ENCODE measurements at regions not wholly inside any gene's neighbourhood (a gene's known extent, or its start where the extent isn't known, plus 50 kb on each side); places are given as distances from the start of the nearest gene placed in this dataset.

GRCh38 chr16:65624666-65625065, 502.8 kb upstream of the CDH11 start:
- Histone ChIP-seq H3K27me3 (ENCODE audit: control insufficient read depth, insufficient read depth) (no peaks in the 10 kb centered on the region), H3K4me1 (ENCODE audit: control insufficient read depth, insufficient read depth, low read length) (no peaks in the 10 kb centered on the region), H3K27ac (ENCODE audit: low read length) (no peak overlapping the region), H3K9me3 (ENCODE audit: control insufficient read depth, low read length) (no peaks in the 10 kb centered on the region), H3K4me3 (ENCODE audit: low read length) (no peak overlapping the region)
- WGBS = 64% methylated on average over 2 of the region's 2 CpGs
- ATAC-seq (no peak), DNase-seq (no peak)
- intact Hi-C loops (cut with DNase I) = no loop called here

GRCh38 chr16:65624229-65624628, 502.4 kb upstream of the CDH11 start:
- Histone ChIP-seq H3K27ac (ENCODE audit: low read length) (no peak overlapping the region), H3K4me1 (ENCODE audit: control insufficient read depth, insufficient read depth, low read length) (no peaks in the 10 kb centered on the region), H3K4me3 (ENCODE audit: low read length) (no peak overlapping the region), H3K9me3 (ENCODE audit: control insufficient read depth, low read length) (no peaks in the 10 kb centered on the region), H3K27me3 (ENCODE audit: control insufficient read depth, insufficient read depth) (no peaks in the 10 kb centered on the region)
- DNase-seq = no peak
- 80% methylated on average over 2 of the region's 2 CpGs for WGBS
- no peak for ATAC-seq
- intact Hi-C loops (cut with DNase I) = no loop called here

- 86% methylated on average over 4 of the region's 4 CpGs for WGBS
- intact Hi-C loops (cut with DNase I) = no loop called here
- Histone ChIP-seq H3K4me3 (ENCODE audit: low read length) (no peak overlapping the region), H3K9me3 (ENCODE audit: control insufficient read depth, low read length) (no peaks in the 10 kb centered on the region), H3K4me1 (ENCODE audit: control insufficient read depth, insufficient read depth, low read length) (no peaks in the 10 kb centered on the region), H3K27ac (ENCODE audit: low read length) (no peak overlapping the region), H3K27me3 (ENCODE audit: control insufficient read depth, insufficient read depth) (no peaks in the 10 kb centered on the region)
- ATAC-seq (no peak), DNase-seq (no peak)
Measured at GRCh38 chr16:65622871-65623270, 501.0 kb upstream of the CDH11 start.

- Histone ChIP-seq H3K4me1 (ENCODE audit: control insufficient read depth, insufficient read depth, low read length) (no peaks in the 10 kb centered on the region), H3K4me3 (ENCODE audit: low read length) (no peak overlapping the region), H3K27me3 (ENCODE audit: control insufficient read depth, insufficient read depth) (no peaks in the 10 kb centered on the region), H3K27ac (ENCODE audit: low read length) (no peak overlapping the region), H3K9me3 (ENCODE audit: control insufficient read depth, low read length) (no peaks in the 10 kb centered on the region)
- intact Hi-C loops (cut with DNase I) = no loop called here
- ATAC-seq (no peak), DNase-seq (no peak)
- 91% methylated on average over 5 of the region's 5 CpGs for WGBS
Measured at GRCh38 chr16:65622151-65622550, 500.3 kb upstream of the CDH11 start.

- peak in 1 of 2 donors; percentile 22 for ATAC-seq
- no peaks in the 10 kb centered on the region for H3K27me3 ChIP-seq (ENCODE audit: control insufficient read depth, insufficient read depth)
- no peak overlapping the region for H3K27ac ChIP-seq (ENCODE audit: low read length)
- H3K4me1 ChIP-seq (ENCODE audit: control insufficient read depth, insufficient read depth, low read length) = no peaks in the 10 kb centered on the region
- intact Hi-C loops (cut with DNase I) = no loop called here
- 77% methylated on average over 3 of the region's 3 CpGs for WGBS
- H3K9me3 ChIP-seq (ENCODE audit: control insufficient read depth, low read length) = no peaks in the 10 kb centered on the region
- H3K4me3 ChIP-seq (ENCODE audit: low read length) = no peak overlapping the region
- no peak for DNase-seq
Measured at GRCh38 chr16:65621640-65622039, 499.8 kb upstream of the CDH11 start.

- Histone ChIP-seq H3K4me1 (ENCODE audit: control insufficient read depth, insufficient read depth, low read length) (no peaks in the 10 kb centered on the region), H3K27ac (ENCODE audit: low read length) (no peak overlapping the region), H3K27me3 (ENCODE audit: control insufficient read depth, insufficient read depth) (no peaks in the 10 kb centered on the region), H3K9me3 (ENCODE audit: control insufficient read depth, low read length) (no peaks in the 10 kb centered on the region), H3K4me3 (ENCODE audit: low read length) (no peak overlapping the region)
- intact Hi-C loops (cut with DNase I) = no loop called here
- ATAC-seq = no peak
- no peak for DNase-seq
- WGBS = 58% methylated on average over 3 of the region's 3 CpGs
Measured at GRCh38 chr16:65619606-65620005, 497.7 kb upstream of the CDH11 start.

GRCh38 chr16:65618931-65619330, 497.1 kb upstream of the CDH11 start:
- H3K4me1 ChIP-seq (ENCODE audit: control insufficient read depth, insufficient read depth, low read length) = no peaks in the 10 kb centered on the region
- intact Hi-C loops (cut with DNase I) = no loop called here
- H3K4me3 ChIP-seq (ENCODE audit: low read length) = no peak overlapping the region
- no peak overlapping the region for H3K27ac ChIP-seq (ENCODE audit: low read length)
- H3K9me3 ChIP-seq (ENCODE audit: control insufficient read depth, low read length) = no peaks in the 10 kb centered on the region
- ATAC-seq = no peak
- DNase-seq = no peak
- 42% methylated on average over 1 of the region's 1 CpG for WGBS
- no peaks in the 10 kb centered on the region for H3K27me3 ChIP-seq (ENCODE audit: control insufficient read depth, insufficient read depth)

GRCh38 chr16:65618333-65618732, 496.5 kb upstream of the CDH11 start:
- Histone ChIP-seq H3K4me3 (ENCODE audit: low read length) (no peak overlapping the region), H3K4me1 (ENCODE audit: control insufficient read depth, insufficient read depth, low read length) (no peaks in the 10 kb centered on the region), H3K27ac (ENCODE audit: low read length) (no peak overlapping the region), H3K9me3 (ENCODE audit: control insufficient read depth, low read length) (no peaks in the 10 kb centered on the region), H3K27me3 (ENCODE audit: control insufficient read depth, insufficient read depth) (no peaks in the 10 kb centered on the region)
- ATAC-seq (no peak), DNase-seq (no peak)
- 66% methylated on average over 2 of the region's 2 CpGs for WGBS
- intact Hi-C loops (cut with DNase I) = no loop called here

GRCh38 chr16:65617421-65617820, 495.6 kb upstream of the CDH11 start:
- Histone ChIP-seq H3K4me3 (ENCODE audit: low read length) (no peak overlapping the region), H3K9me3 (ENCODE audit: control insufficient read depth, low read length) (no peaks in the 10 kb centered on the region), H3K27ac (ENCODE audit: low read length) (no peak overlapping the region), H3K4me1 (ENCODE audit: control insufficient read depth, insufficient read depth, low read length) (no peaks in the 10 kb centered on the region), H3K27me3 (ENCODE audit: control insufficient read depth, insufficient read depth) (no peaks in the 10 kb centered on the region)
- no peak for ATAC-seq
- intact Hi-C loops (cut with DNase I) = no loop called here
- DNase-seq = no peak
- 67% methylated on average over 3 of the region's 3 CpGs for WGBS

GRCh38 chr16:65608455-65608854, 486.6 kb upstream of the CDH11 start:
- H3K27ac ChIP-seq (ENCODE audit: low read length) = no peak overlapping the region
- intact Hi-C loops (cut with DNase I) = no loop called here
- H3K4me3 ChIP-seq (ENCODE audit: low read length) = no peak overlapping the region
- H3K4me1 ChIP-seq (ENCODE audit: control insufficient read depth, insufficient read depth, low read length) = no peaks in the 10 kb centered on the region
- no peaks in the 10 kb centered on the region for H3K27me3 ChIP-seq (ENCODE audit: control insufficient read depth, insufficient read depth)
- DNase-seq (no peak), ATAC-seq (no peak)
- no peaks in the 10 kb centered on the region for H3K9me3 ChIP-seq (ENCODE audit: control insufficient read depth, low read length)

GRCh38 chr16:65604771-65605170, 482.9 kb upstream of the CDH11 start:
- Histone ChIP-seq H3K9me3 (ENCODE audit: control insufficient read depth, low read length) (no peaks in the 10 kb centered on the region), H3K27ac (ENCODE audit: low read length) (no peak overlapping the region), H3K27me3 (ENCODE audit: control insufficient read depth, insufficient read depth) (no peaks in the 10 kb centered on the region), H3K4me3 (ENCODE audit: low read length) (no peak overlapping the region), H3K4me1 (ENCODE audit: control insufficient read depth, insufficient read depth, low read length) (no peaks in the 10 kb centered on the region)
- WGBS = 92% methylated on average over 3 of the region's 3 CpGs
- intact Hi-C loops (cut with DNase I) = no loop called here
- no peak for DNase-seq
- ATAC-seq = no peak

GRCh38 chr16:65601781-65602180, 479.9 kb upstream of the CDH11 start:
- ATAC-seq = no peak
- H3K27me3 ChIP-seq (ENCODE audit: control insufficient read depth, insufficient read depth) = no peaks in the 10 kb centered on the region
- 82% methylated on average over 3 of the region's 3 CpGs for WGBS
- H3K9me3 ChIP-seq (ENCODE audit: control insufficient read depth, low read length) = no peaks in the 10 kb centered on the region
- no peak overlapping the region for H3K27ac ChIP-seq (ENCODE audit: low read length)
- intact Hi-C loops (cut with DNase I) = no loop called here
- H3K4me3 ChIP-seq (ENCODE audit: low read length) = no peak overlapping the region
- no peaks in the 10 kb centered on the region for H3K4me1 ChIP-seq (ENCODE audit: control insufficient read depth, insufficient read depth, low read length)
- no peak for DNase-seq
